GM18951 (cell line): ENCODE measurements at regions not wholly inside any gene's neighbourhood (a gene's known extent, or its start where the extent isn't known, plus 50 kb on each side); places are given as distances from the start of the nearest gene placed in this dataset.

Experiments
- POLR2A ChIP-seq: IDR thresholded peaks from 4 replicates; pipeline ENCODE4 v1.6.1; 2011; ENCODE audit warnings: mild to moderate bottlenecking; ENCODE audit not compliant: insufficient read length, insufficient read depth; ENCODE audit errors: extremely low read depth
- in situ Hi-C: fragments of 300-500 bp; cut with MboI; formaldehyde crosslinking; loops from one replicate; pipeline ENCODE4 v1.12.0; 2022; ENCODE audit warnings: low sequenced_read_pairs, mixed read lengths, inconsistent platforms; ENCODE audit not compliant: unreplicated experiment

GRCh38 chr2:111659361-111660333 is 224.3 kb downstream of the ANAPC1 start:
- in situ Hi-C loops, result no loop called here
- no peak for TF ChIP-seq POLR2A

GRCh38 chr2:111660811-111661210 is 223.2 kb downstream of the ANAPC1 start:
- no peak for TF ChIP-seq POLR2A
- in situ Hi-C loops, result no loop called here

GRCh38 chr2:111661286-111661940 is 222.6 kb downstream of the ANAPC1 start:
- no peak for TF ChIP-seq POLR2A
- in situ Hi-C loops, result no loop called here

DNA sequence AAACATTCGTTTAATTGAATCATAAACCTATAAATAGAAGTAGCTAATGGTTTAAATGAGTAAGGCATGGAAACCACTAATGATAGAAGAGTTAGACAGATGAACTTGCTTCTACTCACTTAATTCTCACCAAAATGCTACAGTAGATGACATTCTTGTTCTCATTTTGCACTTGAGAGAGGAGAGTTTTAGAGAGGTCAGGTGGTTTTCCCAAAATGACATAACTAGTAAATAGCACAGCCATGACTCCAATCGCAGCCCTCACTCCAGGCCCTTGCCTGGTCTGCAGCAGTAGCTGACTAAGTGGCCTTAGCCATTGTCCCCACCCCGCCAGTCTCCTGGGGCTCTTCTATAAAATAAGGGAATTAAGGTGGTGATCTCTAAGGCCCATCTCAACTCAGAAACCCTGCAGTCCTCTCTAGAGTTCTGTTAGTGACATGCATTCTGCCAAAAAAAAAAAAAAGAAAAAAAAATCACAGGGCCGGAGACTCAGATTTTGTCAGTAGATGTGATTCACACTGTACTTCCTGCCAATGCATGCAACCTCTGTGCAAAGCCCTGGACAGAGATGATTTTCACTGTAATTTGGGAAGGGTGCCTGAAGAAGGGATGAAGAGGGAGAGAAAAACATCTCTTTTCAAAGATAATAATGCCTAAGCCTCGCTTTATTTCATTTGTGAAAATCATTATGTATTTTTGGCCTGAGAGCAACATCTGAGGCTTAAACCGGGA is 221.8 kb downstream of the ANAPC1 start:
- in situ Hi-C loops, result no loop called here
- TF ChIP-seq POLR2A, result no peak

- in situ Hi-C loops, result no loop called here
- TF ChIP-seq POLR2A, result no peak
Measured at GRCh38 chr2:111662771-111663470, 221.1 kb downstream of the ANAPC1 start.

- in situ Hi-C loops, result no loop called here
- TF ChIP-seq POLR2A, result no peak
Measured at GRCh38 chr2:111663471-111664274, 220.3 kb downstream of the ANAPC1 start.

DNA sequence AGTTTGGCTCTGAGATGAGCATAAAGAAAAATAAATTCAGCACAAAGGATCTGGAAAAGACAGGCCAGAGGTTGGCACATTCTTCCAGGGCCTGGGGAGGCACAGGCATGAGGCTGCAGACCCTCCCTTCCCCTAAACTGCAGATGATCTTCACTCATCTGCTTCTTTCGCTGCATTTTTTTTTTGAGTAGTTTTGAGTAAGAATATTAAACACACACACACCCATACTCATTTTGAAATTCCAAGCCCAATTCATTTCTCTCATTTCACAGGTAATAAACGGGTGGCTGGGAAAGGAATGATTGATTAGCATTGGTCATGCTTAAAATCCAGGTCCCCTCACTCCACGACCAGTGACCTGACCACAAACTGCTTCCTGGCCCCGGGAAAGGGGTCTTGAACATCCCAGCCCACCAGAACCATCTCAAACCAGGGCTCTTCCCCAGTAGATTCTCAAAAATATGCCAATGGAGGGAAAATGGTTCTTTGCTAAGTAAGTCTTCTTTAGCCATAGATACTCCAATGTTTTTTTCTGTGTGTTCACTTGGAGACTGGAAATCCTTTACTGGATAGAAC is 219.6 kb downstream of the ANAPC1 start:
- no peak for TF ChIP-seq POLR2A
- in situ Hi-C loops, result no loop called here

GRCh38 chr2:111665011-111665410 is 219.0 kb downstream of the ANAPC1 start:
- in situ Hi-C loops, result no loop called here
- no peak for TF ChIP-seq POLR2A

DNA sequence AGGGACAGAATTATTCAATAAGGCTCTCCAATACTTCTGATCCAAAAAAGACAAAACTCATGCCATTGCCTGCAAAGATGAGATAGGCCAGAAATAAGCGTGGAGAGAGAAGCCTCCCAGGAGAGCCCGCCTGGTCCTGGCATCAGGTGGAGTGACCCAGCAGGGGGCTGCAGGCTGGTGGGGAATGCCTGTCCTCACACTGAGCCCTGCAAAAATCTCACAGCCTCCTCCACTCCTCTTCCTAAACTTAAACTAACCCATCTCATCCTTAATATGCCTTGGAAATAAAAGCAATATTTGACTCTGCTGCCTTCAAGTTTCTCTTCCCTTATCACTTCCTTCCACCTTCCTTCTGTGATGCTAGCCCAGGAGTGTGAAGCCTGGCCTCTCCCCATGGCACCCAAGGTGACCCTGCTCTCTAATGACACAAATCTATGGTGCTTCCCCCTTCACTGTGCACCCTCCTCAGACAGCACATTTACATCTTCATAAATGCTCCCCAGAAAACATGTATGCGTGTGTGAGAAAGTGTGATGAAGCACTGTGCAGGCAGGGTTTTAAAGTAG is 218.4 kb downstream of the ANAPC1 start:
- no peak for TF ChIP-seq POLR2A
- in situ Hi-C loops, result no loop called here

DNA sequence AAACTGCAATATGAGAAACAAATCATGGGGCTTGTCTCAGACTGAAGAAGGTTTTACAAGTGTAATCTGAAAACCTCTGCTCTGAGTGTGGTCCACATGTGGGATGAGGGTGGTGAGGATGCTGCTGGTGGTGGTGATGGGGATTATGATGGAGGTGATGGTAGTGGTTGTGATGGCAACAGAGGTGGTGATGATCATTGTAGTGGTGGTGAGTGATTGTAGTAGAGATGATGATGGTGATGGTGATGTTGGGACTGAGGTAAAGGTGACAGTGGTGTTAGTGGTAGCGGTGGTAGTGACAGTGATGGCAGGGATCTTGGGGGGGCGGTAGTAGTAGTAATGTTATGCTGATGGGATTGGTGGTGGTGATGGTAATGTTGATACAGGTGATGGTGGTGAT is 217.8 kb downstream of the ANAPC1 start:
- TF ChIP-seq POLR2A, result no peak
- in situ Hi-C loops, result no loop called here

GRCh38 chr2:111667001-111667400 is 217.0 kb downstream of the ANAPC1 start:
- no peak for TF ChIP-seq POLR2A

More at GRCh38 chr2:111667001-111667400, 217.0 kb downstream of the ANAPC1 start:
- in situ Hi-C loops, result no loop called here
